ENCODE measurements at regions not wholly inside any gene's neighbourhood (a gene's known extent, or its start where the extent isn't known, plus 50 kb on each side); places are given as distances from the start of the nearest gene placed in this dataset.
"Not testable (repeated sequence)": the region's sequence is repeated elsewhere in the genome, so short reads cannot be mapped to it uniquely, and the experiment has no call there.

GRCh38 chr2:590214-591175 lies 86.7 kb downstream of the TMEM18 start:
- ChIA-PET CTCF (no interaction called here), POLR2A (no interaction called here)

GRCh38 chr2:589281-590130 lies 87.7 kb downstream of the TMEM18 start:
- Mint-ChIP-seq H3K27ac (no peak overlapping the region), H3K9me3 (no peaks in the 10 kb centered on the region), H3K36me3 (ENCODE audit: low read depth) (no peaks in the 10 kb centered on the region), H3K27me3 (peaks cover 16% of the 10 kb centered on the region), H3K4me1 (peaks cover 12% of the 10 kb centered on the region), H3K4me3 (no peak overlapping the region)
- ChIA-PET POLR2A (no interaction called here), CTCF (no interaction called here)
- no peak for DNase-seq

More at GRCh38 chr2:590214-591175, 86.7 kb downstream of the TMEM18 start:
- DNase-seq, result no peak
- peaks cover 3% of the 10 kb centered on the region for H3K4me1 Mint-ChIP-seq
- H3K36me3 Mint-ChIP-seq (ENCODE audit: low read depth), result no peaks in the 10 kb centered on the region
- H3K27me3 Mint-ChIP-seq, result peaks cover 10% of the 10 kb centered on the region
- H3K4me3 Mint-ChIP-seq, result no peak overlapping the region
- no peaks in the 10 kb centered on the region for H3K9me3 Mint-ChIP-seq
- H3K27ac Mint-ChIP-seq, result no peak overlapping the region

GRCh38 chr2:588074-588645 lies 89.0 kb downstream of the TMEM18 start:
- ChIA-PET POLR2A (no interaction called here), CTCF (no interaction called here)
- no peak for DNase-seq
- peaks cover 12% of the 10 kb centered on the region for H3K4me1 Mint-ChIP-seq
- no peak overlapping the region for H3K27ac Mint-ChIP-seq
- H3K36me3 Mint-ChIP-seq (ENCODE audit: low read depth), result no peaks in the 10 kb centered on the region
- H3K4me3 Mint-ChIP-seq, result no peak overlapping the region
- H3K27me3 Mint-ChIP-seq, result peaks cover 16% of the 10 kb centered on the region
- no peaks in the 10 kb centered on the region for H3K9me3 Mint-ChIP-seq

- H3K36me3 Mint-ChIP-seq (ENCODE audit: low read depth), result no peaks in the 10 kb centered on the region
- no peak for DNase-seq
- ChIA-PET CTCF (no interaction called here), POLR2A (interaction anchor here (0.8 kb wide), 1 partner anchor 322 kb away, joined by 3 read pairs; no protein-coding TSS in a partner anchor)
- H3K27me3 Mint-ChIP-seq, result peaks cover 14% of the 10 kb centered on the region
- H3K4me1 Mint-ChIP-seq, result peaks cover 12% of the 10 kb centered on the region
- H3K9me3 Mint-ChIP-seq, result no peaks in the 10 kb centered on the region
- no peak overlapping the region for H3K27ac Mint-ChIP-seq
- H3K4me3 Mint-ChIP-seq, result no peak overlapping the region
These were observed 89.9 kb downstream of the TMEM18 start for GRCh38 chr2:587087-587960.

- no peak for DNase-seq
- ChIA-PET CTCF (no interaction called here), POLR2A (interaction anchor here (0.8 kb wide), 1 partner anchor 321 kb away, joined by 3 read pairs; no protein-coding TSS in a partner anchor)
- peaks cover 14% of the 10 kb centered on the region for H3K27me3 Mint-ChIP-seq
- no peaks in the 10 kb centered on the region for H3K36me3 Mint-ChIP-seq (ENCODE audit: low read depth)
- H3K27ac Mint-ChIP-seq, result no peak overlapping the region
- peaks cover 12% of the 10 kb centered on the region for H3K4me1 Mint-ChIP-seq
- no peaks in the 10 kb centered on the region for H3K9me3 Mint-ChIP-seq
- H3K4me3 Mint-ChIP-seq, result no peak overlapping the region
These were observed 90.5 kb downstream of the TMEM18 start for GRCh38 chr2:586641-587076.

- H3K4me3 Mint-ChIP-seq, result peak overlapping the region; percentile 14
- POLR2A ChIA-PET, result no interaction called here
These were observed 92.1 kb downstream of the TMEM18 start for GRCh38 chr2:584863-585823.

GRCh38 chr2:583666-584065 lies 93.5 kb downstream of the TMEM18 start:
- POLR2A ChIA-PET, result no interaction called here
- Mint-ChIP-seq H3K27ac (no peak overlapping the region), H3K27me3 (peaks cover 11% of the 10 kb centered on the region), H3K4me3 (no peak overlapping the region), H3K36me3 (ENCODE audit: low read depth) (no peaks in the 10 kb centered on the region), H3K4me1 (peaks cover 12% of the 10 kb centered on the region), H3K9me3 (no peaks in the 10 kb centered on the region)
- DNase-seq, result no peak
- CTCF ChIA-PET, result interaction anchor here (0.6 kb wide), 1 partner anchor 141 kb away, joined by 3 read pairs; no protein-coding TSS in a partner anchor

More at GRCh38 chr2:584863-585823, 92.1 kb downstream of the TMEM18 start:
- no peaks in the 10 kb centered on the region for H3K9me3 Mint-ChIP-seq
- CTCF ChIA-PET, result interaction anchor here (0.7 to 1.2 kb wide), 2 partner anchors 9 to 52 kb away, joined by 3 to 5 read pairs; no protein-coding TSS in a partner anchor
- no peak overlapping the region for H3K27ac Mint-ChIP-seq
- H3K27me3 Mint-ChIP-seq, result peaks cover 11% of the 10 kb centered on the region
- H3K36me3 Mint-ChIP-seq (ENCODE audit: low read depth), result no peaks in the 10 kb centered on the region
- H3K4me1 Mint-ChIP-seq, result peaks cover 12% of the 10 kb centered on the region
- DNase-seq, result peak; percentile 44

GRCh38 chr2:582792-583528 lies 94.2 kb downstream of the TMEM18 start:
- Mint-ChIP-seq H3K27me3 (peaks cover 11% of the 10 kb centered on the region), H3K4me3 (no peak overlapping the region), H3K27ac (no peak overlapping the region), H3K36me3 (ENCODE audit: low read depth) (no peaks in the 10 kb centered on the region), H3K4me1 (peaks cover 12% of the 10 kb centered on the region), H3K9me3 (no peaks in the 10 kb centered on the region)
- POLR2A ChIA-PET, result interaction anchor here (0.6 kb wide), 1 partner anchor 90 kb away, joined by 3 read pairs; no protein-coding TSS in a partner anchor
- DNase-seq, result no peak
- CTCF ChIA-PET, result interaction anchor here (0.6 kb wide), 1 partner anchor 142 kb away, joined by 3 read pairs; no protein-coding TSS in a partner anchor

GRCh38 chr2:582289-582688 lies 94.9 kb downstream of the TMEM18 start:
- DNase-seq; POLR2A ChIA-PET; H3K9me3 Mint-ChIP-seq; H3K4me3 Mint-ChIP-seq; H3K36me3 Mint-ChIP-seq (ENCODE audit: low read depth); H3K27me3 Mint-ChIP-seq; H3K27ac Mint-ChIP-seq; CTCF ChIA-PET: not testable (repeated sequence)
- H3K4me1 Mint-ChIP-seq, result peaks cover 12% of the 10 kb centered on the region

- Mint-ChIP-seq H3K4me1 (peaks cover 4% of the 10 kb centered on the region), H3K9me3 (peaks cover 9% of the 10 kb centered on the region), H3K27me3 (peaks cover 3% of the 10 kb centered on the region), H3K4me3 (no peak overlapping the region), H3K36me3 (ENCODE audit: low read depth) (no peaks in the 10 kb centered on the region), H3K27ac (no peak overlapping the region)
- no peak for DNase-seq
- ChIA-PET POLR2A (no interaction called here), CTCF (no interaction called here)
These were observed 97.2 kb downstream of the TMEM18 start for GRCh38 chr2:579961-580360.

GRCh38 chr2:579351-579886 lies 97.8 kb downstream of the TMEM18 start:
- Mint-ChIP-seq H3K9me3 (peaks cover 9% of the 10 kb centered on the region), H3K36me3 (ENCODE audit: low read depth) (no peaks in the 10 kb centered on the region), H3K4me1 (no peaks in the 10 kb centered on the region), H3K4me3 (no peak overlapping the region), H3K27ac (no peak overlapping the region), H3K27me3 (peaks cover 3% of the 10 kb centered on the region)
- no peak for DNase-seq
- CTCF ChIA-PET, result no interaction called here
- POLR2A ChIA-PET, result no interaction called here

Measured in activated CD4-positive, alpha-beta memory T cell treated with anti-CD3 and anti-CD28 coated beads, Interleukin-2, amount 10 ng/mL, durations not matched to agents 7 days and 5 days (primary cell).